Upper lobe of left lung (tissue), 4 donors: ENCODE measurements at regions not wholly inside any gene's neighbourhood (a gene's known extent, or its start where the extent isn't known, plus 50 kb on each side); places are given as distances from the start of the nearest gene placed in this dataset.

Experiments
- POLR2A ChIP-seq, 4 donors: fragments of 450-650 bp; IDR thresholded peaks; one replicate each; pipeline ENCODE4 v1.5.1; 2016 to 2017; ENCODE audit warnings: antibody characterized with exemption in 4 of 4, mild to moderate bottlenecking in 2 of 4
- TF ChIP-seq, protein P1 (sequence below), 6 experiments: fragments of 450-650 bp in 4 of 6; fragments of 200-600 bp in 2 of 6; sonication (generic) in 2 of 6; IDR thresholded peaks; one replicate each; pipeline ENCODE4 v1.5.1; 2016 to 2019; ENCODE audit warnings: antibody characterized with exemption in 6 of 6

GRCh38 chr15:37520026-37520425 is 414.4 kb upstream of the TMCO5A start:
- TF ChIP-seq, protein P1, sequence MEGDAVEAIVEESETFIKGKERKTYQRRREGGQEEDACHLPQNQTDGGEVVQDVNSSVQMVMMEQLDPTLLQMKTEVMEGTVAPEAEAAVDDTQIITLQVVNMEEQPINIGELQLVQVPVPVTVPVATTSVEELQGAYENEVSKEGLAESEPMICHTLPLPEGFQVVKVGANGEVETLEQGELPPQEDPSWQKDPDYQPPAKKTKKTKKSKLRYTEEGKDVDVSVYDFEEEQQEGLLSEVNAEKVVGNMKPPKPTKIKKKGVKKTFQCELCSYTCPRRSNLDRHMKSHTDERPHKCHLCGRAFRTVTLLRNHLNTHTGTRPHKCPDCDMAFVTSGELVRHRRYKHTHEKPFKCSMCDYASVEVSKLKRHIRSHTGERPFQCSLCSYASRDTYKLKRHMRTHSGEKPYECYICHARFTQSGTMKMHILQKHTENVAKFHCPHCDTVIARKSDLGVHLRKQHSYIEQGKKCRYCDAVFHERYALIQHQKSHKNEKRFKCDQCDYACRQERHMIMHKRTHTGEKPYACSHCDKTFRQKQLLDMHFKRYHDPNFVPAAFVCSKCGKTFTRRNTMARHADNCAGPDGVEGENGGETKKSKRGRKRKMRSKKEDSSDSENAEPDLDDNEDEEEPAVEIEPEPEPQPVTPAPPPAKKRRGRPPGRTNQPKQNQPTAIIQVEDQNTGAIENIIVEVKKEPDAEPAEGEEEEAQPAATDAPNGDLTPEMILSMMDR (IDR thresholded peaks at IDR 0.05): no peak
- TF ChIP-seq POLR2A (IDR thresholded peaks at IDR 0.05): no peak
